H9 (cell line): ENCODE measurements at regions not wholly inside any gene's neighbourhood (a gene's known extent, or its start where the extent isn't known, plus 50 kb on each side); places are given as distances from the start of the nearest gene placed in this dataset.

Experiments used
- DNase-seq: peaks from one replicate; pipeline ENCODE4 v3.0.0-alpha.2; 2017
- H2AFZ ChIP-seq: one replicate; pipeline ENCODE4 v1.6.1; 2013; ENCODE audit warnings: mild to moderate bottlenecking, low read length, control low read depth, moderate library complexity
- H2AK5ac ChIP-seq: 2 replicates; pipeline ENCODE4 v1.6.1; 2013; ENCODE audit warnings: low read length, control low read depth, mixed read lengths; ENCODE audit not compliant: insufficient read length
- H2BK120ac ChIP-seq: one replicate; pipeline ENCODE4 v1.6.1; 2013; ENCODE audit warnings: low read depth, mild to moderate bottlenecking, low read length, control low read depth, inconsistent platforms; ENCODE audit not compliant: poor library complexity, severe bottlenecking
- H2BK12ac ChIP-seq: 2 replicates; pipeline ENCODE4 v1.6.1; 2013; ENCODE audit warnings: low read length, control low read depth, mixed read lengths, low read depth; ENCODE audit not compliant: insufficient read length
- H2BK15ac ChIP-seq: 2 replicates; pipeline ENCODE4 v1.6.1; 2013; ENCODE audit warnings: low read depth, low read length, control low read depth
- H2BK20ac ChIP-seq: one replicate; pipeline ENCODE4 v1.6.1; 2013; ENCODE audit warnings: low read depth, mild to moderate bottlenecking, low read length, control low read depth, inconsistent platforms; ENCODE audit not compliant: poor library complexity, severe bottlenecking
- H2BK5ac ChIP-seq: 2 replicates; pipeline ENCODE4 v1.6.1; 2013; ENCODE audit warnings: low read length, control low read depth, mixed read lengths; ENCODE audit not compliant: insufficient read length
- H3K14ac ChIP-seq: 2 replicates; pipeline ENCODE4 v1.6.1; 2013; ENCODE audit warnings: low read length, control low read depth; ENCODE audit not compliant: insufficient read depth
- H3K18ac ChIP-seq: 2 replicates; pipeline ENCODE4 v1.6.1; 2013; ENCODE audit warnings: low read depth, mild to moderate bottlenecking, mixed read lengths, low read length, control low read depth; ENCODE audit not compliant: insufficient read length
- H3K23ac ChIP-seq: 2 replicates; pipeline ENCODE4 v1.6.1; 2013; ENCODE audit warnings: low read length, control low read depth, mixed read lengths, low read depth; ENCODE audit not compliant: insufficient read length
- H3K23me2 ChIP-seq: 2 replicates; pipeline ENCODE4 v1.6.1; 2013; ENCODE audit warnings: low read depth, mild to moderate bottlenecking, mixed read lengths, low read length, control low read depth; ENCODE audit not compliant: insufficient read length, poor library complexity, severe bottlenecking
- H3K27ac ChIP-seq: 2 replicates; pipeline ENCODE4 v1.5.1; 2013; ENCODE audit warnings: low read length, control low read depth, mixed read lengths, low read depth; ENCODE audit not compliant: insufficient read length
- H3K27me3 ChIP-seq: 2 replicates; pipeline ENCODE4 v1.6.1; 2013; ENCODE audit warnings: low read length, control low read depth, inconsistent platforms; ENCODE audit not compliant: insufficient read depth
- H3K4ac ChIP-seq: 2 replicates; pipeline ENCODE4 v1.6.1; 2013; ENCODE audit warnings: low read depth, mild to moderate bottlenecking, control low read depth, inconsistent platforms, low read length, moderate library complexity
- H3K4me1 ChIP-seq: 2 replicates; pipeline ENCODE4 v1.6.1; 2013; ENCODE audit warnings: low read length, control low read depth, inconsistent platforms; ENCODE audit not compliant: insufficient read depth
- H3K4me2 ChIP-seq: 2 replicates; pipeline ENCODE4 v1.6.1; 2013; ENCODE audit warnings: low read length, control low read depth, mixed read lengths; ENCODE audit not compliant: insufficient read length, insufficient read depth
- H3K56ac ChIP-seq: 2 replicates; pipeline ENCODE4 v1.6.1; 2013; ENCODE audit warnings: low read depth, mild to moderate bottlenecking, mixed read lengths, low read length, control low read depth; ENCODE audit not compliant: insufficient read length
- H3K79me1 ChIP-seq: 2 replicates; pipeline ENCODE4 v1.6.1; 2013; ENCODE audit warnings: low read depth, mild to moderate bottlenecking, moderate library complexity, low read length, control low read depth, inconsistent platforms; ENCODE audit not compliant: insufficient read depth, poor library complexity, severe bottlenecking
- H3K79me2 ChIP-seq: 2 replicates; pipeline ENCODE4 v1.6.1; 2013; ENCODE audit warnings: low read length, control low read depth, inconsistent platforms; ENCODE audit not compliant: insufficient read depth
- H3K9ac ChIP-seq: 2 replicates; pipeline ENCODE4 v1.6.1; 2013; ENCODE audit warnings: low read length, control low read depth, mixed read lengths; ENCODE audit not compliant: insufficient read length; ENCODE audit errors: extremely low read depth
- H3K9me3 ChIP-seq: one replicate; pipeline ENCODE4 v1.6.1; 2013; ENCODE audit warnings: low read depth, low read length, inconsistent platforms; ENCODE audit not compliant: control insufficient read depth
- H3T11ph ChIP-seq: one replicate; pipeline ENCODE4 v1.6.1; 2013; ENCODE audit warnings: mild to moderate bottlenecking, low read length, control low read depth, inconsistent platforms
- H4K20me1 ChIP-seq: one replicate; pipeline ENCODE4 v1.6.1; 2013; ENCODE audit not compliant: control insufficient read depth, insufficient read length, insufficient read depth
- H4K5ac ChIP-seq: 2 replicates; pipeline ENCODE4 v1.6.1; 2013; ENCODE audit warnings: low read depth, mild to moderate bottlenecking, mixed read lengths, low read length, control low read depth; ENCODE audit not compliant: insufficient read length
- H4K8ac ChIP-seq: replicated peaks from 2 replicates; pipeline ENCODE4 v1.6.1; 2013; ENCODE audit warnings: low read length, control low read depth, mixed read lengths, low read depth; ENCODE audit not compliant: insufficient read length
- H4K91ac ChIP-seq: 2 replicates; pipeline ENCODE4 v1.6.1; 2013; ENCODE audit warnings: low read depth, mild to moderate bottlenecking, moderate library complexity, mixed read lengths, low read length, control low read depth; ENCODE audit not compliant: insufficient read length
- H3K27ac Mint-ChIP-seq, 3 experiments: 2 replicates in 2 of 3; 3 replicates in 1 of 3; pipeline ENCODE4 v1.8.0; 2020 to 2021; ENCODE audit warnings: mixed read lengths in 3 of 3, mild to moderate bottlenecking in 1 of 3, moderate library complexity in 1 of 3
- H3K27me3 Mint-ChIP-seq: 2 replicates; pipeline ENCODE4 v1.8.0; 2021; ENCODE audit warnings: low read depth, mild to moderate bottlenecking, moderate library complexity, mixed read lengths
- H3K36me3 Mint-ChIP-seq, 3 experiments: 2 replicates in 2 of 3; 3 replicates in 1 of 3; pipeline ENCODE4 v1.8.0; 2020 to 2021; ENCODE audit warnings: low read depth in 3 of 3, mixed read lengths in 3 of 3; ENCODE audit not compliant: insufficient read depth in 1 of 3
- H3K4me1 Mint-ChIP-seq, 2 experiments: 2 replicates each; pipeline ENCODE4 v1.8.0; 2020; ENCODE audit warnings: mixed read lengths in 2 of 2
- H3K4me3 Mint-ChIP-seq, 2 experiments: 2 replicates in 1 of 2; 3 replicates in 1 of 2; pipeline ENCODE4 v1.8.0; 2020 to 2021; ENCODE audit warnings: mild to moderate bottlenecking in 2 of 2, mixed read lengths in 2 of 2, moderate library complexity in 1 of 2
- H3K9me3 Mint-ChIP-seq, 2 experiments: 2 replicates in 1 of 2; 3 replicates in 1 of 2; pipeline ENCODE4 v1.8.0; 2020; ENCODE audit warnings: mild to moderate bottlenecking in 2 of 2, mixed read lengths in 2 of 2, moderate library complexity in 1 of 2
- CTCF ChIP-seq: fragments of 200-600 bp; sonication (generic); conservative IDR thresholded peaks from 3 replicates; pipeline ENCODE4 v1.8.0; 2021; ENCODE audit warnings: antibody characterized with exemption, mild to moderate bottlenecking
- WGBS: extraction: QIAGEN DNeasy Blood & Tissue Kit; methylation state at CpG from one replicate; pipeline ENCODE4 v1.1.7; 2013; ENCODE audit warnings: missing lambda C conversion rate, low lambda C conversion rate, mixed read lengths; ENCODE audit not compliant: insufficient read length; ENCODE audit errors: extremely low coverage; 5-methylcytosine and 5-hydroxymethylcytosine counted together

GRCh38 chr10:3500408-3500856 is 284.6 kb downstream of the KLF6 start:
- Mint-ChIP-seq H3K36me3 (no peaks in the 10 kb centered on the region), H3K27ac (peak overlapping the region in 1 of 3 experiments; percentile 91; a peak in 2 of 7 replicates), H3K9me3 (no peaks in the 10 kb centered on the region), H3K4me1 (peaks cover 37 to 45% of the 10 kb centered on the region in 2 experiments), H3K4me3 (no peak overlapping the region), H3K27me3 (no peaks in the 10 kb centered on the region)
- Histone ChIP-seq H3K56ac (no peak overlapping the region), H3K27ac (no peak overlapping the region), H3K14ac (no peak overlapping the region), H3K27me3 (no peaks in the 10 kb centered on the region), H3K9me3 (no peaks in the 10 kb centered on the region), H3K9ac (no peak overlapping the region), H4K20me1 (no peaks in the 10 kb centered on the region), H3T11ph (no peak overlapping the region), H2BK120ac (no peak overlapping the region), H2BK5ac (no peak overlapping the region), H2BK20ac (no peak overlapping the region), H3K79me1 (no peaks in the 10 kb centered on the region), H4K5ac (no peak overlapping the region), H3K23me2 (peaks cover 3% of the 10 kb centered on the region), H2AK5ac (no peak overlapping the region), H2BK15ac (no peak overlapping the region), H2BK12ac (no peak overlapping the region), H3K23ac (no peak overlapping the region), H2AFZ (no peak overlapping the region), H3K4me1 (peaks cover 14% of the 10 kb centered on the region; the same call in 1 of the 2 replicates), H3K79me2 (no peaks in the 10 kb centered on the region), H3K4ac (no peak overlapping the region), H4K91ac (no peak overlapping the region), H4K8ac (no peak overlapping the region), H3K4me2 (no peak overlapping the region), H3K18ac (peak overlapping the region; percentile 69)
- no CpG with 5 or more reads among the region's 15 CpGs for WGBS
- no peak for TF ChIP-seq CTCF
- peak; percentile 81 for DNase-seq
